ENCODE measurements at regions not wholly inside any gene's neighbourhood (a gene's known extent, or its start where the extent isn't known, plus 50 kb on each side); places are given as distances from the start of the nearest gene placed in this dataset.

- peak; percentile 81 for DNase-seq (ENCODE audit: low read depth)
Observed at GRCh38 chr3:113132571-113132996, 78.8 kb upstream of the BOC start.

GRCh38 chr3:113133140-113133539 is 78.2 kb upstream of the BOC start:
- DNase-seq (ENCODE audit: low read depth), result no peak
- no peak for TF ChIP-seq CTCF (conservative IDR thresholded peaks at IDR 0.05; ENCODE audit: control insufficient read depth, insufficient read depth, low read depth, low read length)
- H3K4me3 ChIP-seq (ENCODE audit: control insufficient read depth, low read depth, low read length), result no peak overlapping the region

More at GRCh38 chr3:113132571-113132996, 78.8 kb upstream of the BOC start:
- H3K4me3 ChIP-seq (ENCODE audit: control insufficient read depth, low read depth, low read length), result no peak overlapping the region
- peak; percentile 31 for TF ChIP-seq CTCF (conservative IDR thresholded peaks at IDR 0.05; ENCODE audit: control insufficient read depth, insufficient read depth, low read depth, low read length)

- DNase-seq (ENCODE audit: low read depth), result peak; percentile 56
- TF ChIP-seq CTCF (conservative IDR thresholded peaks at IDR 0.05; ENCODE audit: control insufficient read depth, insufficient read depth, low read depth, low read length), result peak; percentile 57
- no peak overlapping the region for H3K4me3 ChIP-seq (ENCODE audit: control insufficient read depth, low read depth, low read length)
Observed at GRCh38 chr3:113136071-113136470, 75.3 kb upstream of the BOC start.

GRCh38 chr3:113136544-113136943 is 74.8 kb upstream of the BOC start:
- DNase-seq (ENCODE audit: low read depth), result no peak
- no peak for TF ChIP-seq CTCF (conservative IDR thresholded peaks at IDR 0.05; ENCODE audit: control insufficient read depth, insufficient read depth, low read depth, low read length)
- no peak overlapping the region for H3K4me3 ChIP-seq (ENCODE audit: control insufficient read depth, low read depth, low read length)

- no peak for TF ChIP-seq CTCF (conservative IDR thresholded peaks at IDR 0.05; ENCODE audit: control insufficient read depth, insufficient read depth, low read depth, low read length)
- DNase-seq (ENCODE audit: low read depth), result no peak
- no peak overlapping the region for H3K4me3 ChIP-seq (ENCODE audit: control insufficient read depth, low read depth, low read length)
Observed at GRCh38 chr3:113138839-113139743, 72.3 kb upstream of the BOC start.

- no peak overlapping the region for H3K4me3 ChIP-seq (ENCODE audit: control insufficient read depth, low read depth, low read length)
- peak; percentile 40 for DNase-seq (ENCODE audit: low read depth)
- no peak for TF ChIP-seq CTCF (conservative IDR thresholded peaks at IDR 0.05; ENCODE audit: control insufficient read depth, insufficient read depth, low read depth, low read length)
Observed at GRCh38 chr3:113140876-113141275, 70.5 kb upstream of the BOC start.

All from fibroblast of mammary gland (primary cell).